IMR-90 (cell line): ENCODE measurements at regions not wholly inside any gene's neighbourhood (a gene's known extent, or its start where the extent isn't known, plus 50 kb on each side); places are given as distances from the start of the nearest gene placed in this dataset.

Experiments used
- ATAC-seq: fragments of 200-7000 bp; cut with Tn5 transposase; 2 replicates; pipeline ENCODE4 v1.9.1; 2020; ENCODE audit warnings: low read depth, mild to moderate bottlenecking, moderate library complexity
- BruUV-seq: library from RNA; stranded (reverse); fragments of 400-500 nt; replicated peaks from 2 replicates; lab custom pipeline; 2021; lab: Mats Ljungman, UMichigan
- CTCF ChIA-PET: fragments of 300-600 bp; formaldehyde crosslinking; extraction: SDS; loops from one replicate; lab custom pipeline; 2021; ENCODE audit warnings: antibody characterized with exemption; lab: Yijun Ruan, JAX
- POLR2A ChIA-PET: fragments of 300-600 bp; sonication (Branson Sonifier 250); formaldehyde crosslinking; loops from one replicate; lab custom pipeline; 2022; ENCODE audit warnings: antibody characterized with exemption; ENCODE audit not compliant: unreplicated experiment; lab: Charles Lee
- DNase-seq: peaks from one replicate; pipeline ENCODE4 v3.0.0; 2013
- H2AFZ ChIP-seq: replicated peaks from 2 replicates; pipeline ENCODE3; 2013; ENCODE audit warnings: low read length, mild to moderate bottlenecking; ENCODE audit not compliant: poor library complexity
- H2AK5ac ChIP-seq: 2 replicates; pipeline ENCODE4 v1.6.1; 2013; ENCODE audit warnings: low read depth, low read length, inconsistent platforms
- H2AK9ac ChIP-seq: replicated peaks from 2 replicates; pipeline ENCODE3; 2013; ENCODE audit warnings: mild to moderate bottlenecking, low read depth, low read length, moderate library complexity; ENCODE audit not compliant: poor library complexity
- H2BK120ac ChIP-seq: 2 replicates; pipeline ENCODE4 v1.6.1; 2013; ENCODE audit warnings: low read depth, low read length, inconsistent platforms
- H2BK15ac ChIP-seq: 3 replicates; pipeline ENCODE4 v1.6.1; 2013; ENCODE audit warnings: low read depth, low read length, inconsistent platforms
- H2BK20ac ChIP-seq: 2 replicates; pipeline ENCODE4 v1.6.1; 2013; ENCODE audit warnings: low read depth, mild to moderate bottlenecking, inconsistent platforms, low read length, moderate library complexity
- H2BK5ac ChIP-seq: 2 replicates; pipeline ENCODE4 v1.6.1; 2013; ENCODE audit warnings: mild to moderate bottlenecking, low read depth, low read length, inconsistent platforms; ENCODE audit not compliant: poor library complexity, severe bottlenecking
- H3K14ac ChIP-seq: replicated peaks from 2 replicates; pipeline ENCODE4 v1.6.1; 2013; ENCODE audit warnings: low read depth, low read length, inconsistent platforms
- H3K18ac ChIP-seq: 2 replicates; pipeline ENCODE4 v1.6.1; 2013; ENCODE audit warnings: low read depth, low read length, control low read depth
- H3K23ac ChIP-seq: 2 replicates; pipeline ENCODE4 v1.6.1; 2013; ENCODE audit warnings: low read depth, low read length, inconsistent platforms
- H3K27ac ChIP-seq: 2 replicates; pipeline ENCODE4 v1.5.1; 2013; ENCODE audit warnings: mild to moderate bottlenecking, control low read depth, low read length; ENCODE audit not compliant: insufficient read depth
- H3K27me3 ChIP-seq: 2 replicates; pipeline ENCODE4 v1.6.1; 2013; ENCODE audit warnings: low read length; ENCODE audit not compliant: control insufficient read depth, insufficient read depth
- H3K36me3 ChIP-seq: 2 replicates; pipeline ENCODE4 v1.6.1; 2013; ENCODE audit warnings: low read length, mixed read lengths; ENCODE audit not compliant: control insufficient read depth, insufficient read depth
- H3K4ac ChIP-seq: 2 replicates; pipeline ENCODE4 v1.6.1; 2013; ENCODE audit warnings: low read depth, low read length, inconsistent platforms
- H3K4me1 ChIP-seq: 2 replicates; pipeline ENCODE4 v1.6.1; 2013; ENCODE audit warnings: low read length, mixed read lengths; ENCODE audit not compliant: control insufficient read depth, insufficient read depth
- H3K4me2 ChIP-seq: 2 replicates; pipeline ENCODE4 v1.6.1; 2013; ENCODE audit warnings: low read depth, mild to moderate bottlenecking, control low read depth, low read length, moderate library complexity
- H3K4me3 ChIP-seq: 2 replicates; pipeline ENCODE4 v1.5.1; 2013; ENCODE audit warnings: low read depth, mild to moderate bottlenecking, control low read depth, low read length, moderate library complexity; ENCODE audit not compliant: insufficient read depth
- H3K56ac ChIP-seq: 2 replicates; pipeline ENCODE4 v1.6.1; 2013; ENCODE audit warnings: low read length, inconsistent platforms; ENCODE audit not compliant: insufficient read depth; ENCODE audit errors: extremely low read depth
- H3K79me1 ChIP-seq, 2 experiments: 2 replicates each; pipeline ENCODE4 v1.6.1; 2013; ENCODE audit warnings: low read length in 2 of 2, inconsistent platforms in 1 of 2, low read depth in 1 of 2
- H3K9ac ChIP-seq: 2 replicates; pipeline ENCODE4 v1.6.1; 2013; ENCODE audit warnings: low read depth, low read length, control low read depth
- H3K9me1 ChIP-seq: 2 replicates; pipeline ENCODE4 v1.6.1; 2013; ENCODE audit warnings: low read length, inconsistent platforms; ENCODE audit not compliant: insufficient read depth
- H3K9me3 ChIP-seq: 2 replicates; pipeline ENCODE4 v1.6.1; 2013; ENCODE audit warnings: low read length; ENCODE audit not compliant: control insufficient read depth, insufficient read depth
- H4K20me1 ChIP-seq: 2 replicates; pipeline ENCODE4 v1.6.1; 2013; ENCODE audit warnings: low read length, inconsistent platforms; ENCODE audit not compliant: insufficient read depth
- H4K5ac ChIP-seq: 2 replicates; pipeline ENCODE4 v1.6.1; 2013; ENCODE audit warnings: mild to moderate bottlenecking, low read depth, low read length, control low read depth
- H4K8ac ChIP-seq, 2 experiments: 2 replicates each; pipeline ENCODE4 v1.6.1; 2013; ENCODE audit warnings: low read depth in 2 of 2, low read length in 2 of 2, control low read depth in 1 of 2, inconsistent platforms in 1 of 2
- H4K91ac ChIP-seq: 2 replicates; pipeline ENCODE4 v1.6.1; 2013; ENCODE audit warnings: low read depth, low read length, inconsistent platforms; ENCODE audit not compliant: insufficient read depth
- MAFK ChIP-seq: IDR thresholded peaks from 2 replicates; pipeline ENCODE4 v1.6.1; 2012; ENCODE audit warnings: low read depth, low read length, improper control_type of control experiment
- RFX5 ChIP-seq: IDR thresholded peaks from 2 replicates; pipeline ENCODE4 v1.8.0; 2012; ENCODE audit warnings: low read depth, mild to moderate bottlenecking, low read length, moderate library complexity
- WGBS, 2 experiments: methylation state at CpG; one replicate each; pipeline versions ENCODE4 v1.1.5 to v1.1.7; 2013; ENCODE audit warnings: missing lambda C conversion rate in 2 of 2; ENCODE audit not compliant: insufficient read length in 1 of 2; ENCODE audit errors: extremely low coverage in 2 of 2; 5-methylcytosine and 5-hydroxymethylcytosine counted together
- dilution Hi-C: fragments of 300-500 bp; cut with HindIII; formaldehyde crosslinking; loops from one replicate; pipeline ENCODE4 v1.14.3; 2018; ENCODE audit warnings: low sequenced_read_pairs; ENCODE audit not compliant: unreplicated experiment
- in situ Hi-C: fragments of 300-500 bp; cut with MboI; formaldehyde crosslinking; loops from 3 replicates; pipeline ENCODE4 v1.14.3; 2019; ENCODE audit warnings: low sequenced_read_pairs, inconsistent platforms, mixed read lengths
- intact Hi-C: fragments of 100-400 bp; cut with micrococcal nuclease; formaldehyde crosslinking; loops from 2 replicates; pipeline ENCODE4 v1.10.0; 2022

DNA sequence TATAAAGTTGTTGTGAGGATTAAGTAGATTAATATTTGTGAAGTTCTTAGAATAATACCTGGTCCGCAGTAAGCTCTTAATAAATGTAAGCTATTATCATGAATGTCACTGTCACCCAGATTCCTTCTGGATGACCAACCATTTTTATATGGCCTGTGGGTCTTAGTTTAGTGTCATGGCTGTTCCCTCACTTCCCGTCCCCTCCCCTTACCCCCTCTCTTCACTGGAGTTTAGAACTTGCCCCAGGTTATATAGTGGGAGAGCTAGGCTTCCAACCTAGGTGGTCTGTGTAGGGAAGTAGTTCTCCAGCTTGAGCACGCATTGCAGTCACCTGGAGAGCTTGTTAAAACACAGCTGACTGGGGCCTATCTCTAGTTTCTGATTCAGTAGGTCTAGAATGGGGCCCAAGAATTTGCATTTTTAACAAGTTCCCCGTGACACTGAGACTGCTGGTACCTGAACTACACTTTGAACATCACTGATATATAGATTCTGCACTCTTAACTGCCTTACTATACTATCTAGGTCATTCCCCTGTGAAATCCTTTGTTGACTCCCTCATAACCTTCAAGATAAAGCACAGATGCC is 66.9 kb upstream of the PLAC1 start:
- no peak overlapping the region for H2BK20ac ChIP-seq
- no peak overlapping the region for H2BK15ac ChIP-seq
- no peak overlapping the region for H3K4me2 ChIP-seq
- no peak overlapping the region for H2AK9ac ChIP-seq
- no peaks in the 10 kb centered on the region for H3K4me1 ChIP-seq
- H3K9me3 ChIP-seq = peaks cover 4% of the 10 kb centered on the region; the same call in 1 of the 2 replicates
- H2AFZ ChIP-seq = no peak overlapping the region
- no peak overlapping the region for H2BK120ac ChIP-seq
- no peak overlapping the region for H4K8ac ChIP-seq
- H3K14ac ChIP-seq = no peak overlapping the region
- no peak overlapping the region for H3K27ac ChIP-seq
- no peak overlapping the region for H3K9ac ChIP-seq
- no peak overlapping the region for H3K4me3 ChIP-seq
- dilution Hi-C loops = no loop called here
- DNase-seq (no peak), ATAC-seq (no peak)
- H3K36me3 ChIP-seq = no peaks in the 10 kb centered on the region
- WGBS, 2 experiments = 80% methylated on average over 2 of the region's 4 CpGs; no CpG with 5 or more reads in 1 of the 2 experiments
- H3K27me3 ChIP-seq = no peaks in the 10 kb centered on the region
- H3K9me1 ChIP-seq = no peaks in the 10 kb centered on the region
- H2BK5ac ChIP-seq = no peak overlapping the region
- no peak overlapping the region for H3K23ac ChIP-seq
- no peak overlapping the region for H4K91ac ChIP-seq
- TF ChIP-seq MAFK (no peak), RFX5 (no peak)
- POLR2A ChIA-PET = no interaction called here
- H3K18ac ChIP-seq = no peak overlapping the region
- H4K20me1 ChIP-seq = no peaks in the 10 kb centered on the region
- in situ Hi-C loops = no loop called here
- H2AK5ac ChIP-seq = no peak overlapping the region
- no peak overlapping the region for H3K4ac ChIP-seq
- no peaks in the 10 kb centered on the region for H3K79me1 ChIP-seq
- no TSS peak for BruUV-seq
- intact Hi-C loops = no loop called here
- CTCF ChIA-PET = interaction anchor here (0.6 kb wide), 3 partner anchors 205 to 367 kb away, joined by 4 to 6 read pairs (median 5); no protein-coding TSS in a partner anchor
- H3K56ac ChIP-seq = no peak overlapping the region
- no peak overlapping the region for H4K5ac ChIP-seq
